ENCODE measurements at regions not wholly inside any gene's neighbourhood (a gene's known extent, or its start where the extent isn't known, plus 50 kb on each side); places are given as distances from the start of the nearest gene placed in this dataset.
A peak's percentile ranks its signal among the peaks of the same experiment; 100 is the strongest.

DNA sequence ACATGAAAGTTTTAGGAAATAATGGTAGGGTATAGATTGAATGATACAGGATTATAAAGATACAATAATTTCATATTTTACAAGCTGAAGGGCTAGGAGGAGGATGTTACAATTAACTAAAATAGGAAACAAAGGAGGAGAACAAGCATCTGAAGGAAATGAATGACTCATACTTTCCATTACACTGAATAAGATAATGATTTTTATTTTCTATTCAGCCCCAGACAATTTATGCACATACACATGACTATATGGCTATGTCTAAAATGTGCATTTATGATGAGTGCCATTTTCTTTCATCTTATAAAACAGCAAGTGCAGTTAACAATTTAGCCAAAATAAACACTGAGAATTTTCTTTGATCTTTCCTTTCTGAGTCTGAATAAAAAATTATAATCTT lies 994.6 kb upstream of the ADGRB3 start:
- no peak overlapping the region for H3K4me3 ChIP-seq
- H3K4me2 ChIP-seq (ENCODE audit: insufficient read depth, low read length) = no peak overlapping the region
- intact Hi-C loops (cut with micrococcal nuclease) (loop anchor here (10.0 kb wide), 1 partner anchor 66 kb away; no protein-coding TSS in a partner anchor), in situ Hi-C loops (cut with MboI) (no loop called here)
- no peaks in the 10 kb centered on the region for H3K9me1 ChIP-seq (ENCODE audit: control insufficient read depth, insufficient read depth, low read length)
- H3K9ac ChIP-seq (ENCODE audit: insufficient read depth in 1 of 2, low read depth in 2 of 2, low read length in 2 of 2) = no peak overlapping the region
- POLR2A ChIA-PET = no interaction called here
- no peaks in the 10 kb centered on the region for H3K9me3 ChIP-seq (replicated peaks; ENCODE audit: control insufficient read depth, insufficient read depth, low read depth, low read length)
- H2AFZ ChIP-seq (ENCODE audit: low read depth, low read length) = no peak overlapping the region
- no peaks in the 10 kb centered on the region for H3K27me3 ChIP-seq (ENCODE audit: control insufficient read depth in 2 of 2, insufficient read depth in 2 of 2, low read length in 2 of 2)
- no peak overlapping the region for H3K27ac ChIP-seq (ENCODE audit: extremely low read depth, low read depth, low read length)
- no peaks in the 10 kb centered on the region for H3K36me3 ChIP-seq (ENCODE audit: control insufficient read depth, insufficient read depth, low read length)
- no peak for FAIRE-seq
- H4K20me1 ChIP-seq (replicated peaks; ENCODE audit: control insufficient read depth, insufficient read depth, low read length) = no peaks in the 10 kb centered on the region
- no TSS peak for BruUV-seq (replicated peaks)
- no peak for DNase-seq (ENCODE audit: extremely low read depth in 1 of 4, low spot score in 3 of 4)
- no peaks in the 10 kb centered on the region for H3K79me2 ChIP-seq (ENCODE audit: control insufficient read depth, insufficient read depth, low read length)
- ATAC-seq = no peak
- CTCF ChIA-PET (ENCODE audit: low intra/inter-chr PET ratio) = no interaction called here
- no peaks in the 10 kb centered on the region for H3K4me1 ChIP-seq (replicated peaks in 1 of 2; ENCODE audit: control insufficient read depth in 2 of 2, insufficient read depth in 2 of 2, low read length in 2 of 2)
- TF ChIP-seq MED1 (CRISPR knock-in tag; IDR thresholded peaks at IDR 0.05; ENCODE audit: borderline replicate concordance) = no peak
- no peak for TF ChIP-seq ZFX (CRISPR knock-in tag; IDR thresholded peaks at IDR 0.05)
- TF ChIP-seq, protein P1, sequence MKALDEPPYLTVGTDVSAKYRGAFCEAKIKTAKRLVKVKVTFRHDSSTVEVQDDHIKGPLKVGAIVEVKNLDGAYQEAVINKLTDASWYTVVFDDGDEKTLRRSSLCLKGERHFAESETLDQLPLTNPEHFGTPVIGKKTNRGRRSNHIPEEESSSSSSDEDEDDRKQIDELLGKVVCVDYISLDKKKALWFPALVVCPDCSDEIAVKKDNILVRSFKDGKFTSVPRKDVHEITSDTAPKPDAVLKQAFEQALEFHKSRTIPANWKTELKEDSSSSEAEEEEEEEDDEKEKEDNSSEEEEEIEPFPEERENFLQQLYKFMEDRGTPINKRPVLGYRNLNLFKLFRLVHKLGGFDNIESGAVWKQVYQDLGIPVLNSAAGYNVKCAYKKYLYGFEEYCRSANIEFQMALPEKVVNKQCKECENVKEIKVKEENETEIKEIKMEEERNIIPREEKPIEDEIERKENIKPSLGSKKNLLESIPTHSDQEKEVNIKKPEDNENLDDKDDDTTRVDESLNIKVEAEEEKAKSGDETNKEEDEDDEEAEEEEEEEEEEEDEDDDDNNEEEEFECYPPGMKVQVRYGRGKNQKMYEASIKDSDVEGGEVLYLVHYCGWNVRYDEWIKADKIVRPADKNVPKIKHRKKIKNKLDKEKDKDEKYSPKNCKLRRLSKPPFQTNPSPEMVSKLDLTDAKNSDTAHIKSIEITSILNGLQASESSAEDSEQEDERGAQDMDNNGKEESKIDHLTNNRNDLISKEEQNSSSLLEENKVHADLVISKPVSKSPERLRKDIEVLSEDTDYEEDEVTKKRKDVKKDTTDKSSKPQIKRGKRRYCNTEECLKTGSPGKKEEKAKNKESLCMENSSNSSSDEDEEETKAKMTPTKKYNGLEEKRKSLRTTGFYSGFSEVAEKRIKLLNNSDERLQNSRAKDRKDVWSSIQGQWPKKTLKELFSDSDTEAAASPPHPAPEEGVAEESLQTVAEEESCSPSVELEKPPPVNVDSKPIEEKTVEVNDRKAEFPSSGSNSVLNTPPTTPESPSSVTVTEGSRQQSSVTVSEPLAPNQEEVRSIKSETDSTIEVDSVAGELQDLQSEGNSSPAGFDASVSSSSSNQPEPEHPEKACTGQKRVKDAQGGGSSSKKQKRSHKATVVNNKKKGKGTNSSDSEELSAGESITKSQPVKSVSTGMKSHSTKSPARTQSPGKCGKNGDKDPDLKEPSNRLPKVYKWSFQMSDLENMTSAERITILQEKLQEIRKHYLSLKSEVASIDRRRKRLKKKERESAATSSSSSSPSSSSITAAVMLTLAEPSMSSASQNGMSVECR (CRISPR knock-in tag; IDR thresholded peaks at IDR 0.05) = no peak
- no peak for TF ChIP-seq ZFP91 (CRISPR knock-in tag; IDR thresholded peaks at IDR 0.05)
- no peak for TF ChIP-seq BRF2 (IDR thresholded peaks at IDR 0.05; ENCODE audit: borderline replicate concordance, insufficient read depth, insufficient read length)
- TF ChIP-seq SMAD3 (CRISPR knock-in tag; conservative IDR thresholded peaks at IDR 0.05) = no peak
- TF ChIP-seq ZNF133 (CRISPR knock-in tag; IDR thresholded peaks at IDR 0.05) = no peak
- TF ChIP-seq TCF7L2 (IDR thresholded peaks at IDR 0.05; ENCODE audit: low read depth, low read length) = no peak
- no peak for TF ChIP-seq TCFL5 (CRISPR knock-in tag; conservative IDR thresholded peaks at IDR 0.05)
- peak; percentile 48; the same call in 1 of the 2 replicates for TF ChIP-seq JUND (IDR thresholded peaks at IDR 0.05; ENCODE audit: borderline replicate concordance, low read depth, low read length)
- peak; percentile 60; the same call in 1 of the 3 replicates for TF ChIP-seq JUND (tag; IDR thresholded peaks at IDR 0.05; ENCODE audit: borderline replicate concordance, low read depth, low read length)
- no peak for TF ChIP-seq ASH1L (IDR thresholded peaks at IDR 0.05; ENCODE audit: borderline replicate concordance, low read depth, partially characterized antibody)
- no peak for TF ChIP-seq ARID3A (IDR thresholded peaks at IDR 0.05; ENCODE audit: borderline replicate concordance, low read depth, low read length)

All from K562 (cell line).